RWPE2 (cell line): ENCODE measurements at regions not wholly inside any gene's neighbourhood (a gene's known extent, or its start where the extent isn't known, plus 50 kb on each side); places are given as distances from the start of the nearest gene placed in this dataset.
A peak's percentile ranks its signal among the peaks of the same experiment; 100 is the strongest.

Source experiments
- ATAC-seq: fragments of 200-7000 bp; cut with Tn5 transposase; 3 replicates; pipeline ENCODE4 v1.9.1; 2021; ENCODE audit warnings: low read depth
- DNase-seq: peaks from one replicate; pipeline ENCODE4 v3.0.0-alpha.2; 2020; ENCODE audit warnings: low spot score
- H3K27ac ChIP-seq: fragments of 450-650 bp; 2 replicates; pipeline ENCODE4 v1.5.1; 2017; ENCODE audit warnings: mild to moderate bottlenecking; ENCODE audit not compliant: poor library complexity, severe bottlenecking
- H3K27me3 ChIP-seq: fragments of 250-450 bp; sonication (Bioruptor Pico); 2 replicates; pipeline ENCODE4 v1.5.1; 2021; ENCODE audit warnings: mild to moderate bottlenecking, moderate library complexity; ENCODE audit not compliant: insufficient read depth, poor library complexity, severe bottlenecking
- H3K36me3 ChIP-seq: fragments of 250-450 bp; sonication (Bioruptor Pico); 2 replicates; pipeline ENCODE4 v1.5.1; 2020; ENCODE audit warnings: low read depth, mild to moderate bottlenecking, moderate library complexity
- H3K4me1 ChIP-seq: fragments of 250-450 bp; sonication (Bioruptor Pico); 2 replicates; pipeline ENCODE4 v1.5.1; 2021; ENCODE audit warnings: mild to moderate bottlenecking, moderate library complexity; ENCODE audit not compliant: insufficient read depth, poor library complexity, severe bottlenecking
- H3K4me3 ChIP-seq: fragments of 250-450 bp; sonication (Bioruptor Pico); 2 replicates; pipeline ENCODE4 v1.5.1; 2021; ENCODE audit warnings: mild to moderate bottlenecking, moderate library complexity; ENCODE audit not compliant: severe bottlenecking
- H3K9me3 ChIP-seq: fragments of 250-450 bp; sonication (Bioruptor Pico); 2 replicates; pipeline ENCODE4 v1.5.1; 2021; ENCODE audit warnings: mild to moderate bottlenecking, moderate library complexity; ENCODE audit not compliant: severe bottlenecking
- TF ChIP-seq, protein P1 (sequence below): fragments of 450-650 bp; IDR thresholded peaks from one replicate; pipeline ENCODE4 v1.5.1; 2017; ENCODE audit warnings: mild to moderate bottlenecking, moderate library complexity; ENCODE audit not compliant: poor library complexity, severe bottlenecking

DNA sequence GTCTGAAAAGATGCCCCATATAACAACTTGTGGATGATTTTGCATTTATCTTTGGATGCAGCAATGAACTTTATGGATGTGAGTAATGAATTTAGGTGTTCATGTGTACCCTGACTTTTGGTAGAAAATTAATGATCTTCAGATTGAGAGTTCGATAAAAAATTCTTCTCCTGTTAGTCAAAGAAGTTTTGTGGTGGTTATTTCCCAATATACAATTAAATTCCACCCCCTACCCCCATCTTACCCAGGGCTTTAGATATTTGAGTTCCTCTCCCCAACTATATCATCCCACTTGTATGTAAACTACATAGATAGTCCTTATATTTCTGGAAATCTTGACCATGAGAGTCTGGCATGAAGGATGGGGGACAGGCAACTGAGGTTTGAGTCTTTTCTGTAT, 126.1 kb upstream of the ALDH1A3 start:
- Histone ChIP-seq H3K36me3 (peaks cover 3% of the 10 kb centered on the region; the same call in 1 of the 2 replicates), H3K4me1 (peaks cover 9% of the 10 kb centered on the region), H3K27ac (no peak overlapping the region), H3K27me3 (no peaks in the 10 kb centered on the region), H3K4me3 (no peak overlapping the region), H3K9me3 (no peaks in the 10 kb centered on the region)
- DNase-seq = no peak
- ATAC-seq = no peak; the same call in 2 of the 3 replicates
- TF ChIP-seq, protein P1, sequence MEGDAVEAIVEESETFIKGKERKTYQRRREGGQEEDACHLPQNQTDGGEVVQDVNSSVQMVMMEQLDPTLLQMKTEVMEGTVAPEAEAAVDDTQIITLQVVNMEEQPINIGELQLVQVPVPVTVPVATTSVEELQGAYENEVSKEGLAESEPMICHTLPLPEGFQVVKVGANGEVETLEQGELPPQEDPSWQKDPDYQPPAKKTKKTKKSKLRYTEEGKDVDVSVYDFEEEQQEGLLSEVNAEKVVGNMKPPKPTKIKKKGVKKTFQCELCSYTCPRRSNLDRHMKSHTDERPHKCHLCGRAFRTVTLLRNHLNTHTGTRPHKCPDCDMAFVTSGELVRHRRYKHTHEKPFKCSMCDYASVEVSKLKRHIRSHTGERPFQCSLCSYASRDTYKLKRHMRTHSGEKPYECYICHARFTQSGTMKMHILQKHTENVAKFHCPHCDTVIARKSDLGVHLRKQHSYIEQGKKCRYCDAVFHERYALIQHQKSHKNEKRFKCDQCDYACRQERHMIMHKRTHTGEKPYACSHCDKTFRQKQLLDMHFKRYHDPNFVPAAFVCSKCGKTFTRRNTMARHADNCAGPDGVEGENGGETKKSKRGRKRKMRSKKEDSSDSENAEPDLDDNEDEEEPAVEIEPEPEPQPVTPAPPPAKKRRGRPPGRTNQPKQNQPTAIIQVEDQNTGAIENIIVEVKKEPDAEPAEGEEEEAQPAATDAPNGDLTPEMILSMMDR = no peak

DNA sequence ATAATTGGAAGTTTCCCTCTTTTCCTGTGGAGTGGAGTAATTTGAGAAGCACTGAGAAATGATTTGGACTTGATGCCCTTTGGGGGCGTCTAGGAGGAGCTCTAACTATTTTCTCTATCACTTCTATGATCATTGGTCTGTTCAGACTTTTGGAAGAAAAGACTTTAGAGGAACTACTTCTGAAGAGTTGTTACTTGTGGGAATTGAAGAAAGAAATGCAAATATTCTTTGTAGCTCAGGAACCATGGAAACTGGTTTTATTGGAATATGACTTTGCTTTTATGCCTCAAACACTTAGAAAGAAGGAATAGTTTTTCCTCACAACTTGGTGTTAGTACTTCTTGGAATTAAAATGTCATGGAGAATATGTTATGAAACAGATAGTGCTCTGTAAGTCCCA, 122.0 kb upstream of the ALDH1A3 start:
- ATAC-seq (no peak), DNase-seq (no peak)
- Histone ChIP-seq H3K36me3 (no peaks in the 10 kb centered on the region), H3K4me3 (no peak overlapping the region), H3K27ac (peak overlapping the region; percentile 27), H3K9me3 (no peaks in the 10 kb centered on the region), H3K27me3 (no peaks in the 10 kb centered on the region), H3K4me1 (peaks cover 25% of the 10 kb centered on the region)
- TF ChIP-seq, protein P1 = no peak

DNA sequence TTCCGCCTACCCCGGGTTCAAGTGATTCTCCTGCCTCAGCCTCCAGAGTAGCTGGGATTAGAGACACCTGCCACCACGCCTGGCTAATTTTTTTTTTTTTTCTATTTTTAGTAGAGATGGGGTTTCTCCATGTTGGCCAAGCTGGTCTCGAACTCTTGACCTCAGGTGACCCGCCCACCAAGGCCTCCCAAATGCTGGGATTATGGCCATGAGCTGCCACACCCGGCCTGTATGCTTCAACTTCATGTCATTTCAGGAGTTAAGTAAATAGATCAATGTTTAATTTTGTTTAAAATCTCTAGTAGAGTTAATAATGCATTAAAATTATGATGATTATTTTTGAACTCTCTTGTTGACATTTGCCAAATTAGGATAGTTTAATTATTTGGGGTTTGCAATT, 121.1 kb upstream of the ALDH1A3 start:
- H3K27ac ChIP-seq = peak overlapping the region; percentile 42
- H3K9me3 ChIP-seq = no peaks in the 10 kb centered on the region
- TF ChIP-seq, protein P1 = no peak
- H3K36me3 ChIP-seq = no peaks in the 10 kb centered on the region
- no peak overlapping the region for H3K4me3 ChIP-seq
- ATAC-seq (no peak), DNase-seq (no peak)
- H3K4me1 ChIP-seq = peaks cover 25% of the 10 kb centered on the region
- no peaks in the 10 kb centered on the region for H3K27me3 ChIP-seq

DNA sequence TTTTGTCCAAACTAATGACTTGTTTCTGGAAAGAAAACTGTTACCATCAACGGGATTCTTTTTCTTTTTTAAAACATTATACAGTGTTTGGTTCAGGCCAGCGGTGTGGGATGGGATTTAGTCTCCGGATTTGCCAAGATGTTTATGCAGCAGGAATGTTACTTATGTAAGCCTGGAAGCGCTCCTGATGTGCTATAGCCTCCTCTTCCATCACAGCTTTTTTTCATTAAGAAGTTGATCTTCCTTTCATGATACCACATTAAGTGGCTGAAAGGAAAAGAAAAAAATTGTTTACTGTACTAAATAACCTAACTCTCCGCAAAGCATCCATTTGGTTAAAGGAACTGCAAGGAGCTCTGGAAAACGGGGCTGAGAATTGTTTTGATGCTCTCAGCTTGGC, 120.5 kb upstream of the ALDH1A3 start:
- TF ChIP-seq, protein P1 = no peak
- no peaks in the 10 kb centered on the region for H3K36me3 ChIP-seq
- no peak for ATAC-seq
- H3K9me3 ChIP-seq = no peaks in the 10 kb centered on the region
- no peaks in the 10 kb centered on the region for H3K27me3 ChIP-seq
- peaks cover 25% of the 10 kb centered on the region for H3K4me1 ChIP-seq
- H3K27ac ChIP-seq = peak overlapping the region; percentile 42
- no peak overlapping the region for H3K4me3 ChIP-seq
- DNase-seq = no peak

DNA sequence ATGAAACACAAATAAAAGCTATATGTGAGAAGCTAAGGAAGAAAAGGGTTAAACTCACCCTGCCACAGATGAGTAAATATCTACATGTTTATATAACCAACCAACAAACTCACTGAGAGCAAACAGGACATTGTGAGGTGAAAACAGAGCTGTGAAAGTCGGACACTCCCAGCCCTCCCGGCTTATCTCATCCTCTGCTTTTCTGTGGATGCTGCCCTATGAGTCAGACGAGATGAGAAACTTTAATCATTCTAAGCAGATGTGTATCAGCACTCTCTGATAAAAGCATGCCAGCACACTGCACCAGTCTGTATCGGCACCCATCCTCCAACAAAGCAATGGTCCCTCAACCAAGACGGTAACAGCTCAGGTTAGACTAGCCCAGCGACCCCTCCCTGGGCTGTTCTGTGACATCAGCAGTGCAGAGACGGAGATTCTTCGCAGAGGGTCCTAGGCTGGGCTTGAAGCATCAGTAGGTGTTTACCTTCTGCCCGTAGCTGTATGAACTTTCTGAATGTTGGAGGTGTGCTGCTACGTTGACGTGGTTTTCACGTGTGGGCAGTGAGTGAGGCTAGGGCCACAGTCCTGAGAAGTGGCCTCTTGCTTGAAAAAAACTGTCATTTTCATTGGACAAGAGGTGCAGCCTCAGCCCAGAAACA, 119.8 kb upstream of the ALDH1A3 start:
- TF ChIP-seq, protein P1 = no peak
- DNase-seq = no peak
- H3K27me3 ChIP-seq = no peaks in the 10 kb centered on the region
- peak overlapping the region; percentile 42 for H3K27ac ChIP-seq
- peak; percentile 98 for ATAC-seq
- peaks cover 25% of the 10 kb centered on the region for H3K4me1 ChIP-seq
- H3K36me3 ChIP-seq = no peaks in the 10 kb centered on the region
- H3K9me3 ChIP-seq = no peaks in the 10 kb centered on the region
- H3K4me3 ChIP-seq = no peak overlapping the region
